WTC11 (cell line): ENCODE measurements at regions not wholly inside any gene's neighbourhood (a gene's known extent, or its start where the extent isn't known, plus 50 kb on each side); places are given as distances from the start of the nearest gene placed in this dataset.

Experiments used
- ARID4B ChIP-seq: sonication (generic); formaldehyde crosslinking; IDR thresholded peaks from 2 replicates; pipeline ENCODE4 v1.8.0; 2023; ENCODE audit warnings: missing genetic modification reagents, mild to moderate bottlenecking, borderline replicate concordance
- CREB1 ChIP-seq: sonication (generic); formaldehyde crosslinking; IDR thresholded peaks from 2 replicates; pipeline ENCODE4 v1.8.0; 2023; ENCODE audit warnings: mild to moderate bottlenecking, missing genetic modification reagents
- ESRRA ChIP-seq: sonication (generic); formaldehyde crosslinking; IDR thresholded peaks from 2 replicates; pipeline ENCODE4 v1.8.1; 2022; ENCODE audit warnings: mild to moderate bottlenecking, missing genetic modification reagents, borderline replicate concordance
- FOXJ3 ChIP-seq: sonication (generic); formaldehyde crosslinking; IDR thresholded peaks from 2 replicates; pipeline ENCODE4 v1.9.0; 2021; ENCODE audit warnings: missing genetic modification reagents, mild to moderate bottlenecking, borderline replicate concordance
- IRF1 ChIP-seq: sonication (generic); formaldehyde crosslinking; IDR thresholded peaks from 2 replicates; pipeline ENCODE4 v1.8.0; 2023; ENCODE audit warnings: missing genetic modification reagents
- NR3C1 ChIP-seq: sonication (generic); formaldehyde crosslinking; conservative IDR thresholded peaks from 2 replicates; pipeline ENCODE4 v1.8.1; 2023; ENCODE audit warnings: low read depth, mild to moderate bottlenecking, missing genetic modification reagents
- TEAD4 ChIP-seq: sonication (generic); formaldehyde crosslinking; IDR thresholded peaks from 2 replicates; pipeline ENCODE4 v1.8.0; 2022; ENCODE audit warnings: mild to moderate bottlenecking, missing genetic modification reagents
- ZBTB21 ChIP-seq: sonication (generic); formaldehyde crosslinking; IDR thresholded peaks from 2 replicates; pipeline ENCODE4 v1.8.1; 2023; ENCODE audit warnings: mild to moderate bottlenecking, missing genetic modification reagents, borderline replicate concordance
- ZNF532 ChIP-seq: fragments of 250-450 bp; sonication (Bioruptor Pico); IDR thresholded peaks from 2 replicates; pipeline ENCODE4 v1.9.0; 2021; ENCODE audit warnings: mild to moderate bottlenecking, borderline replicate concordance
- TF ChIP-seq, protein P1 (sequence below): fragments of 200-600 bp; IDR thresholded peaks from 2 replicates; pipeline ENCODE4 v1.8.0; 2022; ENCODE audit warnings: antibody characterized with exemption

GRCh38 chr12:115312901-115313300 is 628.9 kb upstream of the TBX3 start:
- TF ChIP-seq, protein P1, sequence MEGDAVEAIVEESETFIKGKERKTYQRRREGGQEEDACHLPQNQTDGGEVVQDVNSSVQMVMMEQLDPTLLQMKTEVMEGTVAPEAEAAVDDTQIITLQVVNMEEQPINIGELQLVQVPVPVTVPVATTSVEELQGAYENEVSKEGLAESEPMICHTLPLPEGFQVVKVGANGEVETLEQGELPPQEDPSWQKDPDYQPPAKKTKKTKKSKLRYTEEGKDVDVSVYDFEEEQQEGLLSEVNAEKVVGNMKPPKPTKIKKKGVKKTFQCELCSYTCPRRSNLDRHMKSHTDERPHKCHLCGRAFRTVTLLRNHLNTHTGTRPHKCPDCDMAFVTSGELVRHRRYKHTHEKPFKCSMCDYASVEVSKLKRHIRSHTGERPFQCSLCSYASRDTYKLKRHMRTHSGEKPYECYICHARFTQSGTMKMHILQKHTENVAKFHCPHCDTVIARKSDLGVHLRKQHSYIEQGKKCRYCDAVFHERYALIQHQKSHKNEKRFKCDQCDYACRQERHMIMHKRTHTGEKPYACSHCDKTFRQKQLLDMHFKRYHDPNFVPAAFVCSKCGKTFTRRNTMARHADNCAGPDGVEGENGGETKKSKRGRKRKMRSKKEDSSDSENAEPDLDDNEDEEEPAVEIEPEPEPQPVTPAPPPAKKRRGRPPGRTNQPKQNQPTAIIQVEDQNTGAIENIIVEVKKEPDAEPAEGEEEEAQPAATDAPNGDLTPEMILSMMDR = no peak
- TF ChIP-seq IRF1 (CRISPR knock-in tag) (no peak), ZBTB21 (no peak), CREB1 (CRISPR knock-in tag) (no peak), ESRRA (CRISPR knock-in tag) (no peak), TEAD4 (CRISPR knock-in tag) (no peak), NR3C1 (CRISPR knock-in tag) (no peak), FOXJ3 (CRISPR knock-in tag) (no peak), ZNF532 (CRISPR knock-in tag) (no peak), ARID4B (CRISPR knock-in tag) (no peak)
